Colonic mucosa (tissue), 4 donors: ENCODE measurements at regions not wholly inside any gene's neighbourhood (a gene's known extent, or its start where the extent isn't known, plus 50 kb on each side); places are given as distances from the start of the nearest gene placed in this dataset.

ENCODE experiments used
- DNase-seq: peaks from one replicate; pipeline ENCODE4 v3.0.0-alpha.2; 2020
- H3K27ac ChIP-seq: fragments of 200-600 bp; one replicate; pipeline ENCODE4 v1.8.0; 2021
- H3K27me3 ChIP-seq: fragments of 200-600 bp; one replicate; pipeline ENCODE4 v1.8.0; 2021
- H3K36me3 ChIP-seq: fragments of 200-600 bp; one replicate; pipeline ENCODE4 v1.8.0; 2021
- H3K4me1 ChIP-seq: fragments of 200-600 bp; one replicate; pipeline ENCODE4 v1.8.0; 2021; ENCODE audit warnings: mild to moderate bottlenecking
- H3K4me3 ChIP-seq: fragments of 200-600 bp; one replicate; pipeline ENCODE4 v1.8.0; 2021
- H3K9ac ChIP-seq, 2 donors: one replicate each; pipeline ENCODE4 v1.7.0; 2013; ENCODE audit warnings: control low read depth in 2 of 2, low read depth in 2 of 2, low read length in 2 of 2
- H3K9me3 ChIP-seq: fragments of 200-600 bp; one replicate; pipeline ENCODE4 v1.8.0; 2021
- intact Hi-C: fragments of 100-400 bp; cut with DNase I; formaldehyde crosslinking; loops from one replicate; pipeline ENCODE4 v1.14.1; 2022
- TF ChIP-seq, protein P1 (sequence below): fragments of 200-600 bp; IDR thresholded peaks from one replicate; pipeline ENCODE4 v1.8.0; 2022; ENCODE audit warnings: antibody characterized with exemption, mild to moderate bottlenecking
- donor health status: healthy.
- donor health status: DM: no; HTN: no; CAD: no.
- donor health status: DM: no; HTN: no; CAD: no.

DNA sequence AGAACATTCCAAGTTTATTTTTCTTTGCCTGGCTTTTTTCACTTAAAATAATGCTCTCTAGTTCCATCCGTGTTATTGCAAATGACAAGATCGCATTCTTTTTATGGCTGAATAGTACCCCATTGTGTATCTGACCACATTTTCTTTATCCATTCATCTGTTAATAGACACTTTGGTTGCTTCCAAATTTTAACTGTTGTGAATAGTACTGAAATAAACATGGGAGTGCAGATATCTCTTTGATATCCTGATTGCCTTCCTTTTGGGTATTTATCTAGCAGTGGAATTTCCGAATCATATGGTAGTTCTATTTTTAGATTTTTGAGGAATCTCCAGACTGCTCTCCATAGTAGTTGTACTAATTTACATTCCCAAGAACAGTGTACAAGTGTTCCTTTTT, 230.5 kb downstream of the FIGN start:
- Histone ChIP-seq H3K4me3 (no peak overlapping the region), H3K9me3 (no peaks in the 10 kb centered on the region), H3K27ac (no peak overlapping the region), H3K4me1 (no peaks in the 10 kb centered on the region), H3K36me3 (no peaks in the 10 kb centered on the region), H3K27me3 (no peaks in the 10 kb centered on the region), H3K9ac (no peak overlapping the region)
- TF ChIP-seq, protein P1, sequence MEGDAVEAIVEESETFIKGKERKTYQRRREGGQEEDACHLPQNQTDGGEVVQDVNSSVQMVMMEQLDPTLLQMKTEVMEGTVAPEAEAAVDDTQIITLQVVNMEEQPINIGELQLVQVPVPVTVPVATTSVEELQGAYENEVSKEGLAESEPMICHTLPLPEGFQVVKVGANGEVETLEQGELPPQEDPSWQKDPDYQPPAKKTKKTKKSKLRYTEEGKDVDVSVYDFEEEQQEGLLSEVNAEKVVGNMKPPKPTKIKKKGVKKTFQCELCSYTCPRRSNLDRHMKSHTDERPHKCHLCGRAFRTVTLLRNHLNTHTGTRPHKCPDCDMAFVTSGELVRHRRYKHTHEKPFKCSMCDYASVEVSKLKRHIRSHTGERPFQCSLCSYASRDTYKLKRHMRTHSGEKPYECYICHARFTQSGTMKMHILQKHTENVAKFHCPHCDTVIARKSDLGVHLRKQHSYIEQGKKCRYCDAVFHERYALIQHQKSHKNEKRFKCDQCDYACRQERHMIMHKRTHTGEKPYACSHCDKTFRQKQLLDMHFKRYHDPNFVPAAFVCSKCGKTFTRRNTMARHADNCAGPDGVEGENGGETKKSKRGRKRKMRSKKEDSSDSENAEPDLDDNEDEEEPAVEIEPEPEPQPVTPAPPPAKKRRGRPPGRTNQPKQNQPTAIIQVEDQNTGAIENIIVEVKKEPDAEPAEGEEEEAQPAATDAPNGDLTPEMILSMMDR = no peak
- DNase-seq = no peak
- intact Hi-C loops = no loop called here

DNA sequence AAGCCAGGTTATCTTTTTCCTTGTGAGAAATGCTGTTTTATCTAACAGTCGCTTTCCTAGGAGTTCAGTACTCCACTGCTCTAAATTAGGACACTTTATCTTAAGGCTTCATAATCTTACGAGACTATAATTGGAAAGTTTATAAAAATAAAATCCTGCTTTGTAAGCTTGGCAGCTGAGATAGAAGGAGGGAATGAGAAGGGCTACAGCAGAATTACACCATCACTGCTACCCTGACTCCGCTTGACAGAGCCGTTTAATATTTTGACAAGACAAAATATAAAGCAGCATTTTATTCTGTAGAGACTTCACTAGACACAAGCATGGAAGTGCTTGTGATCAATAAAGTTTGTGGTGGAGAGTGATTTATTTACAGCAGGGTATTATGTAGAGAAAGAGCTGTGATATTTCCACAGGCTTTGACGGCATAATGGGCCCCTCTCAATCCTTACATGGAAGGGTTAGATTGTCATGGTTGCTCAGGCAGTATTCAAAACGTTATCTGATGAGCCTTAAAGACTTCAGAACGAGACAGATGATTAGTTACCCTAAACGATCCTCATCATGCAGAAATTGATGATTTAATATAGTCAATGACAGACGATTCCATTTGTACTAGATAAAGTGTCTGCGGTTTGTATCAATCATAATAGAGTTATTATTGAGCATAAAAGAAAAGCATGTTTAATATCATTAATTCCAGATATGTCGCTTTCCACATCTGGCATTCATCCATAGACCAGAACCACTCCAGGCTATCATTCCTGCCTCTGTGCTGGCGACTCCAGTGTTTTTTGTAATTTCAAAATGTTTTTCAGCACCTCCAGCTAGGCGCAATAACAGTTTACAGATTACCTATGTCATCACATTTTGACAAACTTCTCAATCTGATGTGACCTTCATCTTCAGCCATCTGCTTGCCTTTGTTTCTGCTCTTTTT, 242.2 kb downstream of the FIGN start:
- Histone ChIP-seq H3K9ac (no peak overlapping the region), H3K36me3 (no peaks in the 10 kb centered on the region), H3K27ac (no peak overlapping the region), H3K4me3 (no peak overlapping the region), H3K4me1 (no peaks in the 10 kb centered on the region), H3K27me3 (no peaks in the 10 kb centered on the region), H3K9me3 (no peaks in the 10 kb centered on the region)
- DNase-seq = no peak
- intact Hi-C loops = no loop called here
- TF ChIP-seq, protein P1 = no peak

DNA sequence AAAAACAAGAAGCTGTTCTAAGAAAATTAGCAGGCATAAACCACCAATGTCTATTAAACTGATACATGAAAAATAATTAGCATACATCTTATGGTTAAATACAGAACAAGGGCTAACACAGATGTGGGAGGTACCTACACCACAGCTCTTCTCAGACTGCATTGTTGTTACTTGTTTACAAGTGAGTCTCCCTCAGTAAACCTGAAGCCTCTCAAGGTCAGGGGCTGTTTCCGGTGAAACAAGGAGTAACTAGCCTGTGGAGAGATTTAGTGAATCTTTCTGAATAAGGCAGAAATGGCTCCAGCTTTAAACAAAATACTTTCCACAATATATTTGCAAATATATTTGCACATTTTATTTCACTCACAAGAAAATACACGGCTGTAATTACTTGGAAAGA, 244.0 kb downstream of the FIGN start:
- Histone ChIP-seq H3K36me3 (no peaks in the 10 kb centered on the region), H3K9ac (no peak overlapping the region), H3K4me3 (no peak overlapping the region), H3K27ac (no peak overlapping the region), H3K9me3 (no peaks in the 10 kb centered on the region), H3K4me1 (no peaks in the 10 kb centered on the region), H3K27me3 (no peaks in the 10 kb centered on the region)
- TF ChIP-seq, protein P1 = no peak
- DNase-seq = no peak
- intact Hi-C loops = no loop called here

DNA sequence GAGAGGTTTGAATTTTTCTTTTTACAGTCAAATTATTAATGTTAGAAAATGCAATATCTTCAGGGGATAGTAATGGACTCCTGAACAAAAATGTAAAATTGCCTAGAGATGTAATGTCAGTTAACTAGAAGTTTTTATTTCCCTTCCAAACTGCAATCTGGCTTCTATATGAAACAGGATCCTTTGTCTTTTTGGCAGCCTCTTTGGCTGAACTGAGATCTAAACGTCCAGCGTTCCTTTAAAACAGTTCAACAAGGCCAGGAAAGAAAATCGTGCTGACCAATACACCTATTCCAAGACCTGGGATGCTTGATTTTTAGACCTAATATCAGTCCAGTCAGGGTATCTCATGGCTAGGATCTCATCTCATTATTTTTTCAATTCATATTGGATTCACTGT, 245.5 kb downstream of the FIGN start:
- DNase-seq = no peak
- no peak overlapping the region for H3K27ac ChIP-seq
- H3K4me3 ChIP-seq = no peak overlapping the region
- H3K9ac ChIP-seq = no peak overlapping the region
- H3K9me3 ChIP-seq = no peaks in the 10 kb centered on the region
- intact Hi-C loops = no loop called here
- no peaks in the 10 kb centered on the region for H3K27me3 ChIP-seq
- no peaks in the 10 kb centered on the region for H3K4me1 ChIP-seq
- no peaks in the 10 kb centered on the region for H3K36me3 ChIP-seq
- TF ChIP-seq, protein P1 = no peak

DNA sequence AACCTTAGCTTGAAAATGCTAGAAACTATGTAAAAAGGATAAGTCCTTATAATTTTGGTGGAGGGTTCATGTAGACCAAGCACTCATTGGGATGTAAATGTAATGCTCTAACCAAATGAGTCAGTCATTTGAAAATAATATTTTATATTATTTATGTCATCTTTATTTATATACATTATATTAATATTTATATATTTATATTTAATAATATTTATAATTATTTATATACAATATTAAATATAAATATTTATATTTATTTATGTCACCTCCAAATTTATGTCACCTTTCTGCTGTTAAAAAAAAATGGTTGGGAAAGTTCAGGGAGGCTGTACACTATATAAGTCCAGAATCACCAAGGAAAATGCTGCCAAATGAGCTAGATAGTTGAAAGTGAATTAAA, 254.3 kb downstream of the FIGN start:
- Histone ChIP-seq H3K9me3 (no peaks in the 10 kb centered on the region), H3K4me1 (no peaks in the 10 kb centered on the region), H3K36me3 (no peaks in the 10 kb centered on the region), H3K27me3 (no peaks in the 10 kb centered on the region), H3K4me3 (no peak overlapping the region), H3K9ac (no peak overlapping the region), H3K27ac (no peak overlapping the region)
- TF ChIP-seq, protein P1 = no peak
- no peak for DNase-seq
- intact Hi-C loops = no loop called here
